Effector memory CD8-positive, alpha-beta T cell (primary cell): ENCODE measurements at regions not wholly inside any gene's neighbourhood (a gene's known extent, or its start where the extent isn't known, plus 50 kb on each side); places are given as distances from the start of the nearest gene placed in this dataset.

ENCODE experiments used
- ATAC-seq: fragments of 150-1000 bp; cut with Tn5 transposase; replicated peaks from 2 replicates; pipeline ENCODE4 v1.10.0; 2021; ENCODE audit warnings: mild to moderate bottlenecking, moderate library complexity
- DNase-seq, 3 experiments: peaks; one replicate each; pipeline ENCODE4 v3.0.0; 2021
- H3K27ac Mint-ChIP-seq, 2 donors: one replicate each; pipeline ENCODE4 v1.8.0; 2022; ENCODE audit warnings: mild to moderate bottlenecking in 2 of 2, mixed read lengths in 2 of 2, moderate library complexity in 2 of 2
- H3K27me3 Mint-ChIP-seq, 2 donors: one replicate each; pipeline ENCODE4 v1.8.0; 2022; ENCODE audit warnings: mixed read lengths in 2 of 2
- H3K36me3 Mint-ChIP-seq: one replicate; pipeline ENCODE4 v1.8.0; 2022; ENCODE audit warnings: mild to moderate bottlenecking, moderate library complexity, mixed read lengths; ENCODE audit not compliant: insufficient read depth
- H3K4me1 Mint-ChIP-seq, 2 donors: one replicate each; pipeline ENCODE4 v1.8.0; 2022; ENCODE audit warnings: low read depth in 2 of 2, mixed read lengths in 2 of 2
- H3K4me3 Mint-ChIP-seq, 2 donors: one replicate each; pipeline ENCODE4 v1.8.0; 2022; ENCODE audit warnings: mild to moderate bottlenecking in 2 of 2, mixed read lengths in 2 of 2, moderate library complexity in 2 of 2
- H3K9me3 Mint-ChIP-seq, 2 donors: one replicate each; pipeline ENCODE4 v1.8.0; 2022; ENCODE audit warnings: mixed read lengths in 2 of 2

GRCh38 chr10:7485799-7486198 lies 75.0 kb upstream of the SFMBT2 start:
- peaks cover 47 to 71% of the 10 kb centered on the region in 2 donors for H3K4me1 Mint-ChIP-seq
- H3K9me3 Mint-ChIP-seq: peaks cover 0 to 4% of the 10 kb centered on the region in 2 donors
- peak overlapping the region; percentile 91 to 100 for H3K27ac Mint-ChIP-seq
- peak overlapping the region; percentile 69 to 76 for H3K4me3 Mint-ChIP-seq
- H3K36me3 Mint-ChIP-seq: no peaks in the 10 kb centered on the region
- no peaks in the 10 kb centered on the region for H3K27me3 Mint-ChIP-seq
- no peak for ATAC-seq
- no peak for DNase-seq

- Mint-ChIP-seq H3K27ac (peak overlapping the region; percentile 91 to 100), H3K36me3 (no peaks in the 10 kb centered on the region), H3K27me3 (no peaks in the 10 kb centered on the region), H3K4me3 (peak overlapping the region; percentile 69 to 76), H3K4me1 (peaks cover 51 to 71% of the 10 kb centered on the region in 2 donors), H3K9me3 (peaks cover 0 to 4% of the 10 kb centered on the region in 2 donors)
- peak; percentile 0 for ATAC-seq
- no peak for DNase-seq
Measured at GRCh38 chr10:7485244-7485556, 74.4 kb upstream of the SFMBT2 start.

GRCh38 chr10:7484456-7485243 lies 73.8 kb upstream of the SFMBT2 start:
- peaks cover 0 to 4% of the 10 kb centered on the region in 2 donors for H3K9me3 Mint-ChIP-seq
- H3K4me1 Mint-ChIP-seq: peaks cover 56 to 75% of the 10 kb centered on the region in 2 donors
- H3K27ac Mint-ChIP-seq: peak overlapping the region; percentile 91 to 100
- peak; percentile 53 to 69 (median 54) for DNase-seq
- H3K36me3 Mint-ChIP-seq: no peaks in the 10 kb centered on the region
- H3K27me3 Mint-ChIP-seq: no peaks in the 10 kb centered on the region
- peak; percentile 91 for ATAC-seq
- H3K4me3 Mint-ChIP-seq: peak overlapping the region; percentile 69 to 76

- Mint-ChIP-seq H3K27ac (peak overlapping the region; percentile 91 to 100), H3K4me1 (peaks cover 58 to 75% of the 10 kb centered on the region in 2 donors), H3K4me3 (peak overlapping the region; percentile 59 to 76), H3K27me3 (no peaks in the 10 kb centered on the region), H3K36me3 (peaks cover 3% of the 10 kb centered on the region), H3K9me3 (peaks cover 0 to 4% of the 10 kb centered on the region in 2 donors)
- DNase-seq (peak in 1 of 3 experiments; percentile 27), ATAC-seq (peak; percentile 27)
Measured at GRCh38 chr10:7483848-7484247, 73.0 kb upstream of the SFMBT2 start.

GRCh38 chr10:7482992-7483391 lies 72.2 kb upstream of the SFMBT2 start:
- H3K27me3 Mint-ChIP-seq: no peaks in the 10 kb centered on the region
- peak overlapping the region; percentile 73 to 76 for H3K4me3 Mint-ChIP-seq
- DNase-seq (no peak), ATAC-seq (no peak)
- peak overlapping the region; percentile 91 to 100 for H3K27ac Mint-ChIP-seq
- peaks cover 3% of the 10 kb centered on the region for H3K36me3 Mint-ChIP-seq
- H3K9me3 Mint-ChIP-seq: peaks cover 0 to 4% of the 10 kb centered on the region in 2 donors
- peaks cover 61 to 79% of the 10 kb centered on the region in 2 donors for H3K4me1 Mint-ChIP-seq

- peaks cover 8% of the 10 kb centered on the region for H3K36me3 Mint-ChIP-seq
- peaks cover 0 to 4% of the 10 kb centered on the region in 2 donors for H3K9me3 Mint-ChIP-seq
- H3K27me3 Mint-ChIP-seq: no peaks in the 10 kb centered on the region
- DNase-seq: no peak
- H3K27ac Mint-ChIP-seq: peak overlapping the region; percentile 88 to 100
- no peak for ATAC-seq
- H3K4me3 Mint-ChIP-seq: peak overlapping the region; percentile 67 to 73
- peaks cover 62 to 78% of the 10 kb centered on the region in 2 donors for H3K4me1 Mint-ChIP-seq
Measured at GRCh38 chr10:7481368-7481765, 70.5 kb upstream of the SFMBT2 start.

- ATAC-seq (no peak), DNase-seq (no peak)
- Mint-ChIP-seq H3K36me3 (peaks cover 8% of the 10 kb centered on the region), H3K4me3 (peak overlapping the region; percentile 67 to 73), H3K9me3 (peaks cover 0 to 4% of the 10 kb centered on the region in 2 donors), H3K27me3 (no peaks in the 10 kb centered on the region), H3K4me1 (peaks cover 62 to 74% of the 10 kb centered on the region in 2 donors), H3K27ac (peak overlapping the region; percentile 88 to 100)
Measured at GRCh38 chr10:7480742-7481367, 70.0 kb upstream of the SFMBT2 start.

- Mint-ChIP-seq H3K4me1 (peaks cover 53 to 66% of the 10 kb centered on the region in 2 donors), H3K36me3 (peaks cover 8% of the 10 kb centered on the region), H3K9me3 (peaks cover 0 to 4% of the 10 kb centered on the region in 2 donors), H3K27me3 (no peaks in the 10 kb centered on the region), H3K4me3 (peak overlapping the region; percentile 33 to 67), H3K27ac (peak overlapping the region; percentile 73 to 88)
- ATAC-seq (no peak), DNase-seq (no peak)
Measured at GRCh38 chr10:7479861-7480598, 69.2 kb upstream of the SFMBT2 start.

- Mint-ChIP-seq H3K36me3 (peaks cover 8% of the 10 kb centered on the region), H3K4me1 (peaks cover 46 to 58% of the 10 kb centered on the region in 2 donors), H3K4me3 (peak overlapping the region; percentile 33 to 67), H3K27me3 (no peaks in the 10 kb centered on the region), H3K9me3 (peaks cover 0 to 4% of the 10 kb centered on the region in 2 donors), H3K27ac (peak overlapping the region; percentile 11 to 73)
- ATAC-seq (peak; percentile 41), DNase-seq (no peak)
Measured at GRCh38 chr10:7478727-7479457, 68.1 kb upstream of the SFMBT2 start.

- ATAC-seq (no peak), DNase-seq (no peak)
Measured at GRCh38 chr10:7477538-7478334, 66.9 kb upstream of the SFMBT2 start.

GRCh38 chr10:7475939-7476338 lies 65.1 kb upstream of the SFMBT2 start:
- no peak overlapping the region for H3K4me3 Mint-ChIP-seq
- H3K4me1 Mint-ChIP-seq: peaks cover 38 to 45% of the 10 kb centered on the region in 2 donors

More at GRCh38 chr10:7477538-7478334, 66.9 kb upstream of the SFMBT2 start:
- Mint-ChIP-seq H3K36me3 (peaks cover 8% of the 10 kb centered on the region), H3K4me3 (peak overlapping the region in 1 of 2 donors; percentile 18), H3K27me3 (no peaks in the 10 kb centered on the region), H3K27ac (peak overlapping the region in 1 of 2 donors; percentile 15), H3K4me1 (peaks cover 40 to 49% of the 10 kb centered on the region in 2 donors), H3K9me3 (no peaks in the 10 kb centered on the region)

More at GRCh38 chr10:7475939-7476338, 65.1 kb upstream of the SFMBT2 start:
- no peak for DNase-seq
- Mint-ChIP-seq H3K27me3 (no peaks in the 10 kb centered on the region), H3K9me3 (no peaks in the 10 kb centered on the region), H3K36me3 (peaks cover 8% of the 10 kb centered on the region), H3K27ac (no peak overlapping the region)
- ATAC-seq: no peak
